Stimulated activated naive CD8-positive, alpha-beta T cell treated with anti-CD3 and anti-CD28 coated beads, Interleukin-15, Interleukin-2, amounts not matched to agents 100 ng/mL and 50 ng/mL, for 24 hours (primary cell): ENCODE measurements at regions not wholly inside any gene's neighbourhood (a gene's known extent, or its start where the extent isn't known, plus 50 kb on each side); places are given as distances from the start of the nearest gene placed in this dataset.
"Not testable (repeated sequence)": the region's sequence is repeated elsewhere in the genome, so short reads cannot be mapped to it uniquely, and the experiment has no call there.

Experiments
- H3K27ac Mint-ChIP-seq: one replicate; pipeline ENCODE4 v1.8.0; 2021; ENCODE audit warnings: mild to moderate bottlenecking, mixed read lengths
- H3K27me3 Mint-ChIP-seq: one replicate; pipeline ENCODE4 v1.8.0; 2021; ENCODE audit warnings: mixed read lengths
- H3K36me3 Mint-ChIP-seq: one replicate; pipeline ENCODE4 v1.8.0; 2021; ENCODE audit warnings: low read depth, mixed read lengths
- H3K4me1 Mint-ChIP-seq: one replicate; pipeline ENCODE4 v1.8.0; 2021; ENCODE audit warnings: low read depth, mixed read lengths
- H3K4me3 Mint-ChIP-seq: one replicate; pipeline ENCODE4 v1.8.0; 2021; ENCODE audit warnings: mild to moderate bottlenecking, mixed read lengths
- H3K9me3 Mint-ChIP-seq: one replicate; pipeline ENCODE4 v1.8.0; 2021; ENCODE audit warnings: mixed read lengths

GRCh38 chr3:557972-558371, 361.4 kb downstream of the CHL1 start:
- no peak overlapping the region for H3K27ac Mint-ChIP-seq
- H3K9me3 Mint-ChIP-seq, result peaks cover 4% of the 10 kb centered on the region
- no peaks in the 10 kb centered on the region for H3K36me3 Mint-ChIP-seq
- no peak overlapping the region for H3K4me3 Mint-ChIP-seq
- H3K27me3 Mint-ChIP-seq, result no peaks in the 10 kb centered on the region
- H3K4me1 Mint-ChIP-seq, result no peaks in the 10 kb centered on the region

- Mint-ChIP-seq H3K4me3 (no peak overlapping the region), H3K27ac (no peak overlapping the region), H3K36me3 (no peaks in the 10 kb centered on the region), H3K27me3 (no peaks in the 10 kb centered on the region), H3K9me3 (peaks cover 4% of the 10 kb centered on the region), H3K4me1 (no peaks in the 10 kb centered on the region)
Measured at GRCh38 chr3:567488-568185, 371.1 kb downstream of the CHL1 start.

GRCh38 chr3:579529-579928, 383.0 kb downstream of the CHL1 start:
- not testable (repeated sequence) for H3K4me3 Mint-ChIP-seq, H3K27ac Mint-ChIP-seq, H3K27me3 Mint-ChIP-seq, H3K36me3 Mint-ChIP-seq, H3K9me3 Mint-ChIP-seq, H3K4me1 Mint-ChIP-seq

DNA sequence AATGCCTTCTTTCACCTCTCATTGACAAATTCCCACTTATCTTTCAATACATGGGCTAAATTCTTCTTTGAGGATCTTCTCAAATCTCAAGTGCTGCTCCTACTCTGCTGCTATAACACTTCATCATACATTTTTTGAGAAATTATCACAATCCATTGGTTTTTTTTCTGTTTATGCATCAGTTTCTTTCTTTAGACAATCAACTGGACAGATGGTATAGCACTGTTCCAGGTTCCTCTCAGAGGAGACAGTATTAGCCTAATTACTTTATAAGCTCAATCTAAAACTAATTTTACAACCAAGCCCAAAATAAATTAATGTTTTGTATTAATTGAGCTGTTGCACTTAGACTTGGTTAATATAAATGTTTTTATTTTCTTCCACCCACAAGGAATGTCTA, 392.5 kb downstream of the CHL1 start:
- H3K27ac Mint-ChIP-seq, H3K4me3 Mint-ChIP-seq: not testable (repeated sequence)

DNA sequence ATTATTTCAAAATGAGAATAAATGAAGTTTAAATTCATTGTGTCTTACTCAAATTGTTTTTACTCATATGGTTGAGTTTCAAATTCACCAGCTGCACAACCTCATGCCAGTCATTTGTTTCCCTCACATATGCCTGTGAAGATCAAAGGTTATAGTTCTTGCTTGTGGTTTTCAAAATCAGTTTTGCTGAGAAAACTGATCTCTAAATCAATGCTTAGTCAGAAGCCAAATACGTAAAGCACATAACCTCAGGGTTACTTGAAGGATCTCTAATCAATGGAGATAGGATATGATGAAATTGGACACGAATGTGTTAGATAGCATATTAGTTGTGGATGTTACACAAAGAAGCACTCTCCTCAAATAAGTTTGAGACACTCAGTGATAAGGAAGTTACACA, 400.7 kb downstream of the CHL1 start:
- H3K27ac Mint-ChIP-seq, H3K4me1 Mint-ChIP-seq, H3K9me3 Mint-ChIP-seq, H3K36me3 Mint-ChIP-seq, H3K4me3 Mint-ChIP-seq, H3K27me3 Mint-ChIP-seq: not testable (repeated sequence)

More for the DNA sequence above, 392.5 kb downstream of the CHL1 start:
- not testable (repeated sequence) for H3K27me3 Mint-ChIP-seq, H3K36me3 Mint-ChIP-seq, H3K9me3 Mint-ChIP-seq, H3K4me1 Mint-ChIP-seq

DNA sequence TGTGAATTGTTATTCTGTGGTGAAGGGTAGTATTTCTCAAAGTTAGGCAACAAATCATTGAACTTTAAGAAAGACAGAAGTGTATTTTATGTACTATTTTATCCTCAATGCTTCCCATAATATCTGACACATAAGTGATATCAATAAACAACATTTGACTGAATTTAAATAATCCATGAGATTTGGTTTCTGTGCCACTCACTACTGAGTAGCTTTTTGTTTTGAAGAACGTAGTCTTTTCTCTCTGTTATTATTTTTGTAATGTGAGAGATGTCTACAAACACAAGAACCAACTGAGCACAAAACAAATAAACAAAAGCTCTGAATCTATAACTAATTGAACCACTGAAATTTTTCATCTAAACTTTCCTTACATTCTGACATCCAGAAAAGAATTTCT, 401.2 kb downstream of the CHL1 start:
- not testable (repeated sequence) for H3K9me3 Mint-ChIP-seq

GRCh38 chr3:607480-607879, 410.9 kb downstream of the CHL1 start:
- H3K27ac Mint-ChIP-seq, H3K27me3 Mint-ChIP-seq, H3K4me3 Mint-ChIP-seq, H3K9me3 Mint-ChIP-seq, H3K36me3 Mint-ChIP-seq, H3K4me1 Mint-ChIP-seq: not testable (repeated sequence)

More for the DNA sequence above, 401.2 kb downstream of the CHL1 start:
- H3K36me3 Mint-ChIP-seq, H3K4me1 Mint-ChIP-seq, H3K27me3 Mint-ChIP-seq, H3K4me3 Mint-ChIP-seq, H3K27ac Mint-ChIP-seq: not testable (repeated sequence)

GRCh38 chr3:621714-622113, 425.2 kb downstream of the CHL1 start:
- Mint-ChIP-seq H3K27me3 (no peaks in the 10 kb centered on the region), H3K4me3 (no peak overlapping the region), H3K36me3 (no peaks in the 10 kb centered on the region), H3K27ac (no peak overlapping the region), H3K4me1 (no peaks in the 10 kb centered on the region), H3K9me3 (no peaks in the 10 kb centered on the region)

DNA sequence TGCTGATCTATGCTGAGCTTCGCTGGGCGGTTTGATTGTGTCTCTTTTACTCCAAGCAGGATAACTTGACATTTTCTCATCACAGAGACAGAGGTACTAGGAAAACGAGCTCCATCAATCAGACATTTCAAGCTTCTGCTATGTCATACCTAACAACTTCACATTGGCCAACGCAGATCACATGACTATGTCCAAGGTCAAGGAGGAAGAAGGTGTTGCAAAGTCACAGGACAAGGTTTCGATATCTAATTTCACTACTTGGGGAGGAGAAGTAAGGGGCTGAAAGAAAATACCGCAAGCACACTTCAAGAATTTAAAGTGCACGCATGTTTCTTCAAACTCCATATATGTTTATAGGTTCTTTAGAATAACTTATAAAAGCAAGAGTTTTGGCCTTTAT, 425.8 kb downstream of the CHL1 start:
- H3K4me1 Mint-ChIP-seq, result no peaks in the 10 kb centered on the region
- no peaks in the 10 kb centered on the region for H3K27me3 Mint-ChIP-seq
- H3K4me3 Mint-ChIP-seq, result no peak overlapping the region
- no peaks in the 10 kb centered on the region for H3K9me3 Mint-ChIP-seq
- H3K27ac Mint-ChIP-seq, result no peak overlapping the region
- no peaks in the 10 kb centered on the region for H3K36me3 Mint-ChIP-seq

GRCh38 chr3:623914-624545, 427.5 kb downstream of the CHL1 start:
- H3K4me1 Mint-ChIP-seq, result no peaks in the 10 kb centered on the region
- no peaks in the 10 kb centered on the region for H3K36me3 Mint-ChIP-seq
- H3K27me3 Mint-ChIP-seq, result no peaks in the 10 kb centered on the region
- H3K4me3 Mint-ChIP-seq, result no peak overlapping the region
- H3K9me3 Mint-ChIP-seq, result no peaks in the 10 kb centered on the region
- H3K27ac Mint-ChIP-seq, result no peak overlapping the region

DNA sequence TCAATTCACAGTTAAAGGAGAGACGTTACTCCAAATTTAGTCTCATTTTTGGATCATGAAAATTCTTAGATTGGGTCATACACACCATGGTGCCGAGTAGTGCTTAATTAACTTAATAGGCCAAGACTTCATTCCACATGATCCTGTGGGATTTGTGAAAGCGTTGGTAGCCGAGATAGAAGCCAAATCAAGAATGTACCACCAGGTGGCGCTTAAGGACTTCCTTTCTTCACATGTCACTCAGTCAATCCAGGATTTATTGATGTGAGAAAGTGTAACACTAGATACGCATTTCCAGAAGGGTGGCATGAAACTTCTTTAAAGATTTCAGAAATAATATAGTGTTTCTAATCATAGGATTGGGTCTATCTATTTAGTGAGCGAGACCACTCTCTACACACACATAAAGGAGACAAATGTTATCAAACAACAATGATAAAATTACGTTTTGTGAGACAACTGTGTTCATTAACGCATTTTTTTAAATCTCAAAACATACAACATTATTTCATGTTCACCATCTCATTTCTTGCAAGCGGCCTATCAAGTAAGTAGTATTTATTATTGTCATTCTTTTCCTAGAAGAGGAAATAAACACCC, 436.1 kb downstream of the CHL1 start:
- H3K4me1 Mint-ChIP-seq, result no peaks in the 10 kb centered on the region
- no peak overlapping the region for H3K27ac Mint-ChIP-seq
- no peaks in the 10 kb centered on the region for H3K9me3 Mint-ChIP-seq
- H3K27me3 Mint-ChIP-seq, result no peaks in the 10 kb centered on the region
- no peaks in the 10 kb centered on the region for H3K36me3 Mint-ChIP-seq
- no peak overlapping the region for H3K4me3 Mint-ChIP-seq

DNA sequence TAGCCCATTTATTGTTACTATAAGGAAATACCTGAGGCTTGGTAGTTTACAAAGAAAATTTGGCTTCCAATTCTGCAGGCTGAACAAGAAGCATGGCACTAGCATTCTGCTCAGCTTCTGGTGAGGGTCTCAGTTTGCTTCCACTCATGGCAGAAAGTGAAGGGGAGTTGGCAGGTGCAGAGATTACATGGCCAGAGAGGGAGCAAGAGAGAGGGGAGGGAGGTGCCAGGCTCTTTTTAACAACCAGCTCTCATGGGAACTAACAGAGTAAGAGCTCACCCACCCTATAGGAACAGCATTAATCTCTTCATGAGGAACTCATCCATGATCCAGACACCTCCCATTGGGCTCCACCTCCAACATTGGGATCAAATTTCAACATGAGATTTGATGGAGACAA, 437.9 kb downstream of the CHL1 start:
- no peak overlapping the region for H3K27ac Mint-ChIP-seq
- no peaks in the 10 kb centered on the region for H3K27me3 Mint-ChIP-seq
- H3K9me3 Mint-ChIP-seq, result no peaks in the 10 kb centered on the region
- no peak overlapping the region for H3K4me3 Mint-ChIP-seq
- H3K4me1 Mint-ChIP-seq, result no peaks in the 10 kb centered on the region
- H3K36me3 Mint-ChIP-seq, result no peaks in the 10 kb centered on the region

- Mint-ChIP-seq H3K27ac (no peak overlapping the region), H3K36me3 (no peaks in the 10 kb centered on the region), H3K4me3 (no peak overlapping the region), H3K27me3 (no peaks in the 10 kb centered on the region), H3K4me1 (no peaks in the 10 kb centered on the region), H3K9me3 (no peaks in the 10 kb centered on the region)
Measured at GRCh38 chr3:635393-635792, 438.8 kb downstream of the CHL1 start.

GRCh38 chr3:643376-643775, 446.8 kb downstream of the CHL1 start:
- Mint-ChIP-seq H3K27ac (no peak overlapping the region), H3K4me3 (no peak overlapping the region), H3K36me3 (no peaks in the 10 kb centered on the region), H3K9me3 (peaks cover 4% of the 10 kb centered on the region), H3K4me1 (no peaks in the 10 kb centered on the region), H3K27me3 (no peaks in the 10 kb centered on the region)

GRCh38 chr3:655824-656223, 437.0 kb upstream of the CNTN6 start:
- H3K27ac Mint-ChIP-seq, result no peak overlapping the region
- H3K4me3 Mint-ChIP-seq, result no peak overlapping the region
- H3K27me3 Mint-ChIP-seq, result no peaks in the 10 kb centered on the region
- peaks cover 4% of the 10 kb centered on the region for H3K9me3 Mint-ChIP-seq
- H3K4me1 Mint-ChIP-seq, result no peaks in the 10 kb centered on the region
- no peaks in the 10 kb centered on the region for H3K36me3 Mint-ChIP-seq

DNA sequence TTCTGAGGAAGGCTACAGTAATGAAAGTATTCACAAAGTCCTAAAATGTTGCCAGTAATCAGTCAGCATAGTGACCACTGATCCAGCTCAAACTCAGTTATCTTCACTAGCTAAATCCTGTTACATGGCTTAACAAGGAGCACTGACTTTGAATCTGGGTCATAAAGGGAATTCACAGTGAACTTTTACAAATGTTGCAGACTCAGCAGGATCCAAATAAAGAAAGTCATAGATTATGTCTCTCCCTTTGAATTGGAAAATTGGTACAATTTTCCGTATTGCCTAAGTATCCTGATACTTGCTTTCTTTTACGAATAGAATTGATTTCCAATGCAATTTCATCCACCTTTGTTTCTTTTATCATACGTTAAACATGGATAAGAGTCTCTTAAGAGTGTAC, 431.5 kb upstream of the CNTN6 start:
- Mint-ChIP-seq H3K4me3 (no peak overlapping the region), H3K9me3 (peaks cover 4% of the 10 kb centered on the region), H3K36me3 (no peaks in the 10 kb centered on the region), H3K4me1 (no peaks in the 10 kb centered on the region), H3K27ac (no peak overlapping the region), H3K27me3 (no peaks in the 10 kb centered on the region)
